Karpas-422 (cell line): ENCODE measurements at regions not wholly inside any gene's neighbourhood (a gene's known extent, or its start where the extent isn't known, plus 50 kb on each side); places are given as distances from the start of the nearest gene placed in this dataset.

Source experiments
- DNase-seq: peaks from one replicate; pipeline ENCODE4 v3.0.0-alpha.2; 2015
- H2AFZ ChIP-seq: fragments of 200-600 bp; sonication (generic); 2 replicates; pipeline ENCODE4 v1.6.1; 2014; ENCODE audit warnings: antibody characterized with exemption, low read length, mixed read lengths
- H3K27ac ChIP-seq: fragments of 200-600 bp; sonication (generic); 2 replicates; pipeline ENCODE4 v1.5.1; 2014; ENCODE audit warnings: mild to moderate bottlenecking, low read length, moderate library complexity
- H3K27me3 ChIP-seq: fragments of 200-600 bp; sonication (generic); 2 replicates; pipeline ENCODE4 v1.6.1; 2014; ENCODE audit warnings: low read length, mixed read lengths
- H3K36me3 ChIP-seq: fragments of 200-600 bp; sonication (generic); 2 replicates; pipeline ENCODE4 v1.6.1; 2014; ENCODE audit warnings: low read length, mixed read lengths; ENCODE audit not compliant: insufficient read depth
- H3K4me1 ChIP-seq: fragments of 200-600 bp; sonication (generic); 2 replicates; pipeline ENCODE4 v1.6.1; 2014; ENCODE audit warnings: mild to moderate bottlenecking, low read length, mixed read lengths
- H3K4me2 ChIP-seq: fragments of 200-600 bp; sonication (generic); 2 replicates; pipeline ENCODE4 v1.6.1; 2014; ENCODE audit warnings: low read length, low read depth, mild to moderate bottlenecking; ENCODE audit not compliant: poor library complexity, severe bottlenecking
- H3K4me3 ChIP-seq: fragments of 200-600 bp; sonication (generic); 2 replicates; pipeline ENCODE4 v1.5.1; 2014; ENCODE audit warnings: mild to moderate bottlenecking, antibody characterized with exemption, low read length, mixed read lengths
- H3K79me2 ChIP-seq: fragments of 200-600 bp; sonication (generic); 2 replicates; pipeline ENCODE4 v1.6.1; 2014; ENCODE audit warnings: mild to moderate bottlenecking, low read length, mixed read lengths
- H3K9ac ChIP-seq: fragments of 200-600 bp; sonication (generic); 2 replicates; pipeline ENCODE4 v1.6.0; 2014; ENCODE audit warnings: low read length
- H3K9me2 ChIP-seq: fragments of 200-600 bp; sonication (generic), shearing (Covaris generic); replicated peaks from 2 replicates; pipeline ENCODE4 v1.6.0; 2014; ENCODE audit warnings: mild to moderate bottlenecking, low read length, moderate library complexity; ENCODE audit not compliant: insufficient read depth
- H3K9me3 ChIP-seq: fragments of 300-700, 200-600 bp; sonication (generic); 2 replicates; pipeline ENCODE4 v1.6.1; 2014; ENCODE audit warnings: low read length, mixed read lengths
- H4K20me1 ChIP-seq: fragments of 200-600 bp; sonication (generic); 2 replicates; pipeline ENCODE4 v1.6.1; 2014; ENCODE audit warnings: mild to moderate bottlenecking, antibody characterized with exemption, low read length, low read depth; ENCODE audit not compliant: insufficient read depth

DNA sequence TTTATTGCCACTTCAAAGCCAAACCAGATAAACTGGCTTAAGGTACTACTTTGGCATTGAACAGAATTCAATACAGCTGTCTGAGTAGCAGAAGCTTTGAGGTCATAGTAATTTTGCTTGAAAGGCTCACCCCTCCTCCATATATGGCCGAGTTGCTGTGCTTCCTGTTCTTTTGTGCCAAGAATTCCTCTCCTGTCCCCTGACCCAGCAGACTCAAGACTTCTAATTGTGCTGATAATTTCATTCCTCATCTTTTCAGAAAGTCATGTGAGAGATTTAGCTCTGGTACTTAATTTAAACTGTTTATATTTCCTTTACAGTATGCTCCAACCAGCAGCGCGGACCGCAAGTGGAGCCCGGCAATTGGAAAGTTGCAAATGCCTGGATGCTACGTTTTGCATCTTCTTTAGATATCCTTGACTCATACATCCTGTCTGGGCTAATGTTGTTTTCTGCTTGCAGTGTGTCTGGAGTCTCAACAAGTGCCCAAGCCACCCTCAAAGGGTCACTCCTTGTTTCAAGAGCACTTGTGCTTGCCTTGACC, 373.4 kb downstream of the PDGFC start:
- H3K4me2 ChIP-seq: no peak overlapping the region
- H2AFZ ChIP-seq: no peak overlapping the region
- no peaks in the 10 kb centered on the region for H3K9me3 ChIP-seq

DNA sequence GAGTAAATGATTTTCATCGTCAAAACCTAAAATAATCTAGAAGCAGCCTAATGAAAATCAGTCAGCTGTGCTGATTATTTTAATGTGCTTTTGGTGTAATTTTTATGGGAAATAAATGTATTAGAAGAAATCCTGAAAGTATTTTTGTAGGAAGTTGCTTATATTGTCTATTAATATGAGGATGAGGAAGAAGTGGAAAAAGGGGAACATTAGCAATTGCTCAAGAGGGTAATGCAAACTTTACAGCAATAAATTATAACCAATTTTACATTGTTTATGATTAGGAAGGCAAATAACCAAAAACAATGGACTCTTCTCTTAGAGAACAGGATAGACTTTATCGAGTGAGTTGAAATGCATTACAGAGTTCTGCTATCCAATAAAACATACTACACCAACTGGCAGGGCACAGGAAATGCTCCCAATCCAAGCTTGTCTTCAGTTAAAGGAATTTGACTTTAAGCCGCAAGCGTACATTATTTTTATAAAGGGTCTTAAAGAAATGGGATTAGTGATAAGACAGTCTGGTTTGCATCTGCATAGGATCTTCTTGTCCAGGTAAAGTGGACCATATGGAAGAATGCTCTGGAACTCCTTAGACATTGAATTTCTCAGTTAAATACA, 374.8 kb downstream of the PDGFC start:
- no peaks in the 10 kb centered on the region for H3K27me3 ChIP-seq
- H3K27ac ChIP-seq: no peak overlapping the region
- no peak overlapping the region for H3K9ac ChIP-seq
- no peaks in the 10 kb centered on the region for H3K4me1 ChIP-seq
- H3K79me2 ChIP-seq: no peaks in the 10 kb centered on the region
- H3K36me3 ChIP-seq: no peaks in the 10 kb centered on the region
- H3K9me2 ChIP-seq: no peaks in the 10 kb centered on the region
- no peak overlapping the region for H2AFZ ChIP-seq
- no peaks in the 10 kb centered on the region for H4K20me1 ChIP-seq
- no peaks in the 10 kb centered on the region for H3K9me3 ChIP-seq
- H3K4me2 ChIP-seq: no peak overlapping the region
- H3K4me3 ChIP-seq: no peak overlapping the region
- no peak for DNase-seq

More for the DNA sequence above, 373.4 kb downstream of the PDGFC start:
- Histone ChIP-seq H3K9me2 (no peaks in the 10 kb centered on the region), H3K27me3 (no peaks in the 10 kb centered on the region), H3K27ac (no peak overlapping the region), H3K36me3 (no peaks in the 10 kb centered on the region), H3K4me1 (no peaks in the 10 kb centered on the region), H4K20me1 (no peaks in the 10 kb centered on the region), H3K4me3 (no peak overlapping the region), H3K79me2 (no peaks in the 10 kb centered on the region), H3K9ac (no peak overlapping the region)
- no peak for DNase-seq

DNA sequence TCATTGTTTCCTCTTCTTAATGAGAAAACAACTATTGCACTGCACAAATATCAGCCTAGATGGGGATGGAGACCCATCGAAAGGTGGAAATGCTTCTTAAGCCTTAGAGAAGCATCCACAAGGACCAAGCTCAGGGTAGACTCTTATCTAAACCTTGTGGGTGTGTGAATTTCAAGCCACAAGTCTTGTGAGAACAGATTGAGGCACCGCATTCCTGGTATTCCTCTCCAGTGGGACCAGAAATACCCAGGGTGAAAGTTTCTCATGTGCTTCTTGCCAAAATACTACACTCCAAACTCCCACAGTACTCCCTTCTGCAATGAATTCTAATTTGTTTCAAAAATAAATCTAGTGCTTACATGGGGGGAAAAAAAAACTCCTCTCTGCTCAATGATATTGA, 375.6 kb downstream of the PDGFC start:
- Histone ChIP-seq H3K4me2 (no peak overlapping the region), H3K9ac (no peak overlapping the region), H3K9me3 (no peaks in the 10 kb centered on the region), H3K4me3 (no peak overlapping the region), H3K4me1 (no peaks in the 10 kb centered on the region), H3K36me3 (no peaks in the 10 kb centered on the region), H2AFZ (no peak overlapping the region), H3K79me2 (no peaks in the 10 kb centered on the region), H3K27ac (no peak overlapping the region), H3K27me3 (no peaks in the 10 kb centered on the region), H3K9me2 (no peaks in the 10 kb centered on the region), H4K20me1 (no peaks in the 10 kb centered on the region)
- DNase-seq: no peak

DNA sequence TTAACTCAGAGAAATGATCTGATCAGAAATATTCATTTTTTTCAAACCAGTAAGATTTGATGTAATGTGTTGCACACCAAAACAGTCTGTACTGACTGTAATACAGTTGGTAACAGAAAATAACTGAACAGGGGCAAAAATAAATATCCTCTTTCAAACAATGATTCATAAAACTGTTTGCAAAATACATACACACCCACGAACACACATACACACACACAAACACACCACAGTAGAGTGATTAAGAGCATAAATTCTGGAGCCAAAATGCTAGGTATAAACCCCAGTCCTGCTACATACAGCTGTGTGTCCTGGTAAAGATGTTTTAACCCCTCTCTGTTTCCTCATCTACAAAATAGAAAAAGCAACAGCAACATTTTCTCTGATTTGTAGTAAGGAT, 376.6 kb downstream of the PDGFC start:
- Histone ChIP-seq H2AFZ (no peak overlapping the region), H3K4me2 (no peak overlapping the region), H3K9ac (no peak overlapping the region)

DNA sequence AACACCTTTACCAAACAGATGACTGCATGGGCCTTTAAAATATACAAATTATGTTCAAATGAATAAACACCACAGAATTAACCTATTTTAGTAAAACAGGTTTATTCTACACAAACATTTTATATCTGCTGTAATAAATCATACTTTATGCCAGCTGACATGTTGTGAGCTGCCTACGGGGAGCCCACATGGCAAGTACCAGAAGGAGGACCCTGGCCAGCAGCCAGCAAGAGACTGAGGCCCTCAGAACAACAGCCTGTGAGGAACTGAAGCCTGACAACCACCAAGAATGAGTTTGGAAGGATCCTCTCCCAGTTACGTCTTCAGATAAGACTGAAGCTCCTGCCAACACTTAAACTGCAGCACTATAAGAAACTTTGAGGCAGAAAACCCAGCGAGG, 377.0 kb downstream of the PDGFC start:
- Histone ChIP-seq H3K4me3 (no peak overlapping the region), H3K4me1 (no peaks in the 10 kb centered on the region), H4K20me1 (no peaks in the 10 kb centered on the region), H3K79me2 (no peaks in the 10 kb centered on the region), H3K4me2 (no peak overlapping the region), H3K36me3 (no peaks in the 10 kb centered on the region), H3K27me3 (no peaks in the 10 kb centered on the region), H2AFZ (no peak overlapping the region), H3K27ac (no peak overlapping the region), H3K9ac (no peak overlapping the region), H3K9me2 (no peaks in the 10 kb centered on the region), H3K9me3 (no peaks in the 10 kb centered on the region)
- DNase-seq: no peak

More for the DNA sequence above, 376.6 kb downstream of the PDGFC start:
- no peaks in the 10 kb centered on the region for H3K27me3 ChIP-seq
- no peak overlapping the region for H3K4me3 ChIP-seq
- no peaks in the 10 kb centered on the region for H3K79me2 ChIP-seq
- no peaks in the 10 kb centered on the region for H3K36me3 ChIP-seq
- no peaks in the 10 kb centered on the region for H3K4me1 ChIP-seq
- no peak for DNase-seq
- H3K27ac ChIP-seq: no peak overlapping the region
- no peaks in the 10 kb centered on the region for H4K20me1 ChIP-seq
- no peaks in the 10 kb centered on the region for H3K9me2 ChIP-seq
- no peaks in the 10 kb centered on the region for H3K9me3 ChIP-seq

DNA sequence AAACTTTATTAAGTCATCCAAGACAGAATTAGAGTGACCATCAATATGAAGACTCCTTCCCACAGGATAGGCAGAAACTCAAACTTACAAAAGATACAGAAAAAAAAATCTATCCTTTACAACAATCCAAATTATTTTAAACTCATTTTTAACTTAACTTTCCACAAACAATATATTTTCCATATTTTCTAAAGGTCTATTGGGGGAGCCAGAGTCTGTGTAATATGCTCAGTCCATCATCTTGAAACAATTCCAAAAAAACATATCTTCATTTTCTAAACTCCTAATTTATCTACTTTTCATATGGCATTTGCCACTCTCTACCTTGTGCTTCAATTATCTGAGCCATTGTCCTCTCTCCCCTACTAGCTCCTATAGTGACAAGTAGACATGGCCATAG, 378.1 kb downstream of the PDGFC start:
- no peak overlapping the region for H3K4me2 ChIP-seq
- no peak overlapping the region for H3K4me3 ChIP-seq
- H3K9me3 ChIP-seq: no peaks in the 10 kb centered on the region
- no peak overlapping the region for H3K9ac ChIP-seq
- H3K36me3 ChIP-seq: no peaks in the 10 kb centered on the region
- H2AFZ ChIP-seq: no peak overlapping the region
- no peak for DNase-seq
- H3K79me2 ChIP-seq: no peaks in the 10 kb centered on the region
- H3K9me2 ChIP-seq: no peaks in the 10 kb centered on the region
- H3K27ac ChIP-seq: no peak overlapping the region
- H3K27me3 ChIP-seq: no peaks in the 10 kb centered on the region
- no peaks in the 10 kb centered on the region for H4K20me1 ChIP-seq
- no peaks in the 10 kb centered on the region for H3K4me1 ChIP-seq

DNA sequence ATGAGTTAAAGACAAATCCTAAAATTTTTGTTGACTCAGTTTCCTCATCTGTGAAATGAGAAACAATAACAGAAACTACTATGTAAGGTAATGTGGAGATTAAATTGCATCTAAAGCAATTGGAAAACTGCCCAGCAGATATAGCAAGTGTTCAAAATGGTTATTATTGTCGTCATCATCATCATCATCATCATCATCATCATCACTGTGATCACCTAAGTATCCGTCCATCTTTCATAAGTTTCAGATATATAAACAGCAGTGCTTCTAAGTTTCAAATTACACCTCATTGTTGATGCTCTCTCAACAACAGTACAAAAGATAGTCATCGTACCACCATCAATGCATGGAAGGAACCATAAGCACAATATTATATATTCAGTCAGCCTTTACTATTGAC, 379.9 kb downstream of the PDGFC start:
- Histone ChIP-seq H3K9ac (no peak overlapping the region), H4K20me1 (no peaks in the 10 kb centered on the region), H3K79me2 (no peaks in the 10 kb centered on the region), H3K4me2 (no peak overlapping the region), H3K4me1 (no peaks in the 10 kb centered on the region), H3K9me2 (no peaks in the 10 kb centered on the region), H2AFZ (no peak overlapping the region), H3K4me3 (no peak overlapping the region), H3K9me3 (no peaks in the 10 kb centered on the region), H3K27me3 (no peaks in the 10 kb centered on the region), H3K27ac (no peak overlapping the region), H3K36me3 (no peaks in the 10 kb centered on the region)
- DNase-seq: no peak

DNA sequence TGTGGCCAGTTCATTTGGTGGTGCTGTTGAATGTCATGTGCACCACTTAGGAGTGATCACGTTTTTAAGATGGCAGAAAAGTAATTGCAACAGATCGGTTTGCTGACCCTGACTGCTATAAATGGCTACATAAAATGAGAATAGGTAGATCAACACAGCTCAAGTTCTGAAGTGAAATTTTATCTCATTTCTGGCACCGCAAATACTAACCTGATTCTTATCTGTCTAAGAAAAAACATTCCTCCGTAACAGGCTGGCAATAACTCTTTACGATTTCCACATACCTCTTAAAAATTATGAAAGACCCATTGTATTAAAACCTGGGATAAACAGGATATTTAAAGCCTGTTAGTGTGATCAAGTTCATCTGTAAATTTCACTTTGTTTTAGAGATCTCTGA, 387.5 kb downstream of the PDGFC start:
- Histone ChIP-seq H3K4me1 (no peaks in the 10 kb centered on the region), H3K4me3 (no peak overlapping the region), H2AFZ (no peak overlapping the region), H3K79me2 (no peaks in the 10 kb centered on the region), H3K36me3 (no peaks in the 10 kb centered on the region), H3K4me2 (no peak overlapping the region), H3K27ac (no peak overlapping the region), H3K9ac (no peak overlapping the region), H3K9me2 (no peaks in the 10 kb centered on the region), H3K9me3 (no peaks in the 10 kb centered on the region), H3K27me3 (no peaks in the 10 kb centered on the region), H4K20me1 (no peaks in the 10 kb centered on the region)
- peak; percentile 38 for DNase-seq
